Heart left ventricle (tissue), 13 donors: ENCODE measurements at regions not wholly inside any gene's neighbourhood (a gene's known extent, or its start where the extent isn't known, plus 50 kb on each side); places are given as distances from the start of the nearest gene placed in this dataset.

Source experiments
- POLR2A ChIP-seq, 2 donors: fragments of 450-650 bp; IDR thresholded peaks; one replicate each; pipeline ENCODE4 v1.6.1; 2017; ENCODE audit warnings: antibody characterized with exemption in 2 of 2, mild to moderate bottlenecking in 2 of 2, moderate library complexity in 2 of 2
- TF ChIP-seq, protein P1 (sequence below), 12 donors: fragments of 200-600 bp; sonication (generic) in 4 of 12; IDR thresholded peaks; one replicate each; pipeline versions ENCODE4 v1.5.0 to v1.8.0; 2018 to 2022; ENCODE audit warnings: antibody characterized with exemption in 12 of 12, mild to moderate bottlenecking in 5 of 12
- donor health status: ischemic (EF 13 %, LVEDD 7.1; RV severe dilation, severe dysfunction).
- donor health status: DM: no; HTN: yes; CAD: no.
- donor health status: DM: no; HTN: no; CAD: no.
- donor health status: ischemic (EF 25% LVEDD 6.9; RV normal size, moderate dysfunction).
- donor health status: ischemic (EF 25% LVEDD 5.7; RV mildly dilated, moderate dysfunction).
- donor health status: ischemic (EF 35%, LVEDD 5.7; RV mildly dilated, moderate dysfunction).
- donor health status: nonischemic (EF 11% LVEDD 7.7; RV severe dilation, severe dysfunction).
- donor health status: DM: yes; HTN: yes; CAD: no.
- donor health status: PGD.
- donor health status: ischemic (EF 29% LVEDD 5.4; RV normal size, mild dysfunction).
- donor health status: nonischemic (EF 23%, LVEDD 6.1; RV moderate dilation, normal function).

GRCh38 chr12:60349232-60349978 is 753.6 kb downstream of the SLC16A7 start:
- TF ChIP-seq, protein P1, sequence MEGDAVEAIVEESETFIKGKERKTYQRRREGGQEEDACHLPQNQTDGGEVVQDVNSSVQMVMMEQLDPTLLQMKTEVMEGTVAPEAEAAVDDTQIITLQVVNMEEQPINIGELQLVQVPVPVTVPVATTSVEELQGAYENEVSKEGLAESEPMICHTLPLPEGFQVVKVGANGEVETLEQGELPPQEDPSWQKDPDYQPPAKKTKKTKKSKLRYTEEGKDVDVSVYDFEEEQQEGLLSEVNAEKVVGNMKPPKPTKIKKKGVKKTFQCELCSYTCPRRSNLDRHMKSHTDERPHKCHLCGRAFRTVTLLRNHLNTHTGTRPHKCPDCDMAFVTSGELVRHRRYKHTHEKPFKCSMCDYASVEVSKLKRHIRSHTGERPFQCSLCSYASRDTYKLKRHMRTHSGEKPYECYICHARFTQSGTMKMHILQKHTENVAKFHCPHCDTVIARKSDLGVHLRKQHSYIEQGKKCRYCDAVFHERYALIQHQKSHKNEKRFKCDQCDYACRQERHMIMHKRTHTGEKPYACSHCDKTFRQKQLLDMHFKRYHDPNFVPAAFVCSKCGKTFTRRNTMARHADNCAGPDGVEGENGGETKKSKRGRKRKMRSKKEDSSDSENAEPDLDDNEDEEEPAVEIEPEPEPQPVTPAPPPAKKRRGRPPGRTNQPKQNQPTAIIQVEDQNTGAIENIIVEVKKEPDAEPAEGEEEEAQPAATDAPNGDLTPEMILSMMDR (IDR thresholded peaks at IDR 0.05) = no peak
- TF ChIP-seq POLR2A (IDR thresholded peaks at IDR 0.05) = no peak
